HFF-Myc (cell line): ENCODE measurements at regions not wholly inside any gene's neighbourhood (a gene's known extent, or its start where the extent isn't known, plus 50 kb on each side); places are given as distances from the start of the nearest gene placed in this dataset.

Source experiments
- DNase-seq: peaks from one replicate; pipeline ENCODE4 v3.0.0-alpha.2; 2011; ENCODE audit warnings: low read depth; ENCODE audit errors: extremely low read depth
- H3K4me3 ChIP-seq: replicated peaks from 2 replicates; pipeline ENCODE4 v1.5.1; 2011; ENCODE audit warnings: low read depth, mild to moderate bottlenecking, control low read depth, low read length
- TF ChIP-seq, protein P1 (sequence below): IDR thresholded peaks from 2 replicates; pipeline ENCODE4 v1.5.1; 2012; ENCODE audit warnings: mild to moderate bottlenecking, low read depth, low read length, control low read depth; ENCODE audit errors: missing control alignments

DNA sequence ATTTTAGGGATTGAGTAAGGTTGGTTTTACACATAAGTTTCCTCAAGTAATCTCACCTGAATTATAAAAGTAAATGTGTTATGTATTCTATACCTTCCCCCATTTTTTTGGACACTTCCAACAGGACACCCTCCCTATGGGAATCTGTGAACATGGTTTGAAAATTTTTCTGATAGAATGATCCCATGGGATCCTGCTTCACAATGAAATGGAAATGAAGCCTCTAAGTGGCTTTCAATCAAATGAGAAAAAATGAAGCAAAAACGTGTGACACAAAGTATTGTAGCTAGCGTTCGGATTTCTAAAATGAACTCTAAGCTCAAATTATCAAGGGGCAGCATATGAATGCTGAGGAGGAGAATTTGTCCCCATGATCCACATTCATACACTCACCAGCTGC lies 1006.8 kb downstream of the ADGRL2 start:
- H3K4me3 ChIP-seq, result no peak overlapping the region
- TF ChIP-seq, protein P1, sequence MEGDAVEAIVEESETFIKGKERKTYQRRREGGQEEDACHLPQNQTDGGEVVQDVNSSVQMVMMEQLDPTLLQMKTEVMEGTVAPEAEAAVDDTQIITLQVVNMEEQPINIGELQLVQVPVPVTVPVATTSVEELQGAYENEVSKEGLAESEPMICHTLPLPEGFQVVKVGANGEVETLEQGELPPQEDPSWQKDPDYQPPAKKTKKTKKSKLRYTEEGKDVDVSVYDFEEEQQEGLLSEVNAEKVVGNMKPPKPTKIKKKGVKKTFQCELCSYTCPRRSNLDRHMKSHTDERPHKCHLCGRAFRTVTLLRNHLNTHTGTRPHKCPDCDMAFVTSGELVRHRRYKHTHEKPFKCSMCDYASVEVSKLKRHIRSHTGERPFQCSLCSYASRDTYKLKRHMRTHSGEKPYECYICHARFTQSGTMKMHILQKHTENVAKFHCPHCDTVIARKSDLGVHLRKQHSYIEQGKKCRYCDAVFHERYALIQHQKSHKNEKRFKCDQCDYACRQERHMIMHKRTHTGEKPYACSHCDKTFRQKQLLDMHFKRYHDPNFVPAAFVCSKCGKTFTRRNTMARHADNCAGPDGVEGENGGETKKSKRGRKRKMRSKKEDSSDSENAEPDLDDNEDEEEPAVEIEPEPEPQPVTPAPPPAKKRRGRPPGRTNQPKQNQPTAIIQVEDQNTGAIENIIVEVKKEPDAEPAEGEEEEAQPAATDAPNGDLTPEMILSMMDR, result no peak

DNA sequence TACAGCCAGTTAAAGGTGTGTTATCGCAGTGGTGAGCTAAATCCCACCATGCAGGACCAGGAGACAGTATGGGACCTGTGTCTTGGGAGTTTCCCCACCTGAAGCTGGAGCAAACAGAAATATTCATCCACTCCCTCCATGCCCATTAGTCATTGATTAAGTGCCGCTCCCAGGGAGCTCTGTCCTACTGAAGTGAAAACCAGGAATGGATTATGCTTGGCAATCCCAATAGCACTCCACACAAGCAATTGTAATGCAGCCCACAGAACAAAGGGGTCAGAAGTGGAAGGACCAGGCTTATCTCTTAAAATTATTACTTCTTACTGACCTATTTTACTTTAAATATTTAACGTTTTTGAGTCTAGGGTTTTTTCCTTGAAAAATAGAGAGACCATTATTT lies 1005.4 kb downstream of the ADGRL2 start:
- TF ChIP-seq, protein P1, result no peak
- no peak for DNase-seq
- no peak overlapping the region for H3K4me3 ChIP-seq

More for the DNA sequence above, 1006.8 kb downstream of the ADGRL2 start:
- DNase-seq, result no peak

DNA sequence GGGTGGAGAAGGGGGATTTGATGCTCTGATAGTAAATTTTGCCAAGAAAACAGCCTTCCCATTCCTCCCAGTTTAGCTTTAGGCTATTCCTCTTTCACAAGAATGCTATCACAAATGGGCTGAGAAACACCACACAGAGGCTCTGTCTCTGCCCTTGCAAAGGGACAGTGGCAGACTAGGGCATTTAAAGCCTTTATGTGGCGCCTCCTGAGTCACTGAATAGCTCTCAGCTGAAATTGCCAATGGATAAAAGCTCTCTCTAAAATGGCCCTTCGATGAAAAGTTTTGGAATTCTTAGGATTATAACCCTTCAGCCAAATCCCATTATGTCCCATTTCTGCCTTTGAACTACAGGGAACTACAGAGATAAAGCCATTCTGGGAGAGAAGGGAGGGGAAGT lies 1000.4 kb downstream of the ADGRL2 start:
- TF ChIP-seq, protein P1, result no peak
- no peak overlapping the region for H3K4me3 ChIP-seq
- DNase-seq, result no peak

DNA sequence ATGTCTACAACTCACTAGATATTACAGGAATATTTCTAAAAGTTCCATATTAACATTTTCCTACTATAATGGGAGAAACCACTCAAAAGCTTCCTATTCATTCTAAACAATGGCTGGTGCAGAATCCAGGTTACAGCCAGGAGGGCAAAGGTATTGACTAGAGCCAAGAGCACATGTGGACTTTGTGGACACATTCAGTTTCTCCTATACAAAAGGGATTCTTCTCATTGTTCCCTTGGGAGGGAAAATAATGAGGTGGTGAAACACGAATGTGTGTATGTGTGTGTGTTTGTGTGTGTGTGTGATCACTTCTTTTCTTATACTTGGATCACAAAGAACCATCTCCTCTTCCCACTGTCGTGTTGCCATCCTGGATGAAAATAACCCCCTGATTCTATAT lies 1000.0 kb downstream of the ADGRL2 start:
- no peak for DNase-seq
- H3K4me3 ChIP-seq, result no peak overlapping the region
- TF ChIP-seq, protein P1, result no peak

DNA sequence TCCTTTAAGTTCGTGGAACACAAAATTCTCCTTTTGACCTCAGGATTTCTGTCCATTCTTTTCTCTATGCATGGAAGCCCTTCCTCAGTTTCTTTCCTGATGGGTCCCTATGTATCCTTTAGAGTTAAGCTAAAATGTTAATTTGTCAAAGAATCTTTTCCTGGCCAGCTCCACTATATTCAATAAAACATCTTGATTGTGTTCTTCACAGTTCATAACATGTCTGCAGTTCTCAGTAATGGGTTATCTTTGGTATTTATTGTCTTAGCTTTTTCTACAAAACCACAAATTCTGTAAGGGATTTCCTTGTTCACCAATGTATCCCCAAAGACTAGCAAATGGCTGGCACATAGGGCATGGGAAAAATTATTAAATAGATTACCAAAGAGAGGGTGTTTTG lies 998.5 kb downstream of the ADGRL2 start:
- TF ChIP-seq, protein P1, result no peak
- no peak for DNase-seq
- no peak overlapping the region for H3K4me3 ChIP-seq

DNA sequence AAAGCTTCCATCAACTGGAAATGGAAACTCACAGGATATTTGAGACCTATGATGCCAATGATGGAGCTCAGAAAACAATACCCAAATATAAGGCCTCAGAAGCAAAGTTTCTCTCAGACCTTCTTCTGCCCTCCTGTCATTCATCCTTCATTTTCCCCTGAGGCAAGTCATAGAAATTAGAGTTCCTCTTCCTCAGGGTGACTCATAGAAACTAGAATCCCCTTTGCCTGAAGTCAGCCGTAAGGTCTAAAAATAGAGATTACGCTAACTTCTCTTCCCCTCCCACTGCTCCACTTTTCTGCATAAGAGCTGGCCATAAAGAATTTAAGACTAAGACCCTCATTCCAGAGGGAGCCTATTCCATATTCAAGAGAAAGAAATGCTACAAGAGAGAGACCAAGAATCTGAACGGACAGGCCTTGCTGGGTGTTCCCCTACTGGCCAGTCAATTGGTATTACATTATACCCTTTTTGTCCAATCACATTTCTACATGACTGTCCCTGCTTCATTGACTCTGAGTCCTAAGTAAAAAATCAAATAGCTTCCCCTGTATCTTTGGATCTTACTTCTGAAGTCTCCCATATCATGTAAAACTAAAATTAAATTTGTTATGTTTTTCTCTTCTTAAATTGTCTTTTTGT lies 994.9 kb downstream of the ADGRL2 start:
- H3K4me3 ChIP-seq, result no peak overlapping the region
- TF ChIP-seq, protein P1, result peak; percentile 17
- no peak for DNase-seq

DNA sequence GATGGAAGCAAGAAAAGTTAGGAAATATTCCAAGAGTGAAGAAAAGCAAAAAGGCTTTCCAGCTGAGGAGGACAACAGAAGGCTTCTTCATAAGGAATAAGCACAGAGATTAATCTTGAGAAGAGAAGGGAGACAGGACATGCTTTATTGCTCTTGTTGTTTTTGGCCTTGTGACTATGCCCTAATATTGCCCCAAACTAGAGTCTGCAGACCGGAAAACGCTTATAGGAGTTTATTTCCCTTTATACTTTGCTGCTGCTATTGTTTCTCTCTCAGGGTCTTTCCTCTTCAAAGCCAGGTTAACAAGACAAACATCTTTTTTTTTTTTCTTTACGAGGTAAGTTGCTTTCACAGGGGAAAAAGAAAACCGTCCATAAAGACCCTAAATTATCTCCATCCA lies 991.4 kb downstream of the ADGRL2 start:
- DNase-seq, result no peak
- TF ChIP-seq, protein P1, result no peak

More for the DNA sequence above, 991.4 kb downstream of the ADGRL2 start:
- no peak overlapping the region for H3K4me3 ChIP-seq
